DLD1 (cell line): ENCODE measurements at regions not wholly inside any gene's neighbourhood (a gene's known extent, or its start where the extent isn't known, plus 50 kb on each side); places are given as distances from the start of the nearest gene placed in this dataset.
"Not testable (repeated sequence)": the region's sequence is repeated elsewhere in the genome, so short reads cannot be mapped to it uniquely, and the experiment has no call there.

ENCODE experiments used
- in situ Hi-C: cut with HindIII; loops from 2 replicates; pipeline ENCODE4 v1.10.0; 2017; ENCODE audit warnings: low sequenced_read_pairs

- in situ Hi-C loops: no loop called here
Measured at GRCh38 chr20:54995553-54995952, 520.2 kb downstream of the DOK5 start.

DNA sequence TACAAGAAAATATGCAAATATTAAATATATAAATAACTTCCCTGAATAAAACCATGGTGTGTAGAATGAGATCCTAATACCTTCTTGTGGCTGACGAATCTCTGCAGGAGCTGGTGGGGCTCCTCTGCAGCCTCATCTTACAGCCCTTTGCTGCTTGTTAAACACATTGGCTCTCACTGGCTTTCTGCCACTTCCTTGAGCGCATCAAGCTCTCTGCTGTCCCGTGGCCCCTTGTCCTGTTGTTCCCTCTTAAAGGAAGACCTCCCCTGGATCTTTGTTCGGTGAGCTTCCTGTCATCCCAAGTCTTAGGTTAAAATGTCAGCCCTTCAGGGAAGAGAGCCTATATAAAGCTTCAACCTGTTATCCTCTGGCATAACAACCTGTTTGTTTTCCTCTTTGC is 519.6 kb downstream of the DOK5 start:
- in situ Hi-C loops: no loop called here

- in situ Hi-C loops: no loop called here
Measured at GRCh38 chr20:54985091-54985490, 509.7 kb downstream of the DOK5 start.

DNA sequence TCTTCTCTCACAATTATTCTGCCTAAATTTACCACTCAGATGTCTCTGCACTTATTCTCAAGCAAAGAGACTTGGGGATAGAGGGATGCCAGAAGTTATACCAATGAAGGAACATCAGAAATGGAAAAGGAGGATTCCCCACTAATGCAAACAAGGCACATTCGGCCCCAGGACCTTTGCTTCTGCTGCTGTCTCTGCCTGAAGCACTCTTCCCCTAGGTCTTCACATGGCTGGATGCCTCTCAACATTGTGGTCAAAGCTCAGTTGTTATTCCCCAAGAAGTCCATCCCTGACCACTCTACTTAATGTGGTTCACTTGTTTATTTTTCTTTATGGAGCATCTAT is 508.7 kb downstream of the DOK5 start:
- in situ Hi-C loops: no loop called here

- in situ Hi-C loops: not testable (repeated sequence)
Measured at GRCh38 chr20:54983394-54984103, 508.2 kb downstream of the DOK5 start.

- in situ Hi-C loops: no loop called here
Measured at GRCh38 chr20:54981175-54981574, 505.8 kb downstream of the DOK5 start.

GRCh38 chr20:54980103-54980960 is 504.9 kb downstream of the DOK5 start:
- in situ Hi-C loops: no loop called here

DNA sequence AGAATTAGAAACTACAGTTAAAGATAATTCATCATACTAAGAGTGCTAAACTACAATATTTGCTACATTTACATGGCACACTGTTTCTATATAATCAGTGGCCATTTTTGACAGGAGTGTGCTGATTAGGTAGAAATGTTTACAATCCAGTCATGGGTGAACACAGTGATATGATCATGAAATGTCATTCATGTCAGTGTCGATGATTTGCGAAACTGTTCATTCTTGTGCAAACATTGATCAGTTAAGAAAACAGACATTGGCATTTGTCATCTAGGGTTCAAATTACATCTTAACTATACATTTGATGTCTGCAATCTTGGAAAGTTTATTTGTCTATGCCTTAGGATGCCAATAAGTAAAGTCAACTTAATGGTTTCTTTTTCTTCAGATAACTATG is 474.9 kb downstream of the DOK5 start:
- in situ Hi-C loops: no loop called here

DNA sequence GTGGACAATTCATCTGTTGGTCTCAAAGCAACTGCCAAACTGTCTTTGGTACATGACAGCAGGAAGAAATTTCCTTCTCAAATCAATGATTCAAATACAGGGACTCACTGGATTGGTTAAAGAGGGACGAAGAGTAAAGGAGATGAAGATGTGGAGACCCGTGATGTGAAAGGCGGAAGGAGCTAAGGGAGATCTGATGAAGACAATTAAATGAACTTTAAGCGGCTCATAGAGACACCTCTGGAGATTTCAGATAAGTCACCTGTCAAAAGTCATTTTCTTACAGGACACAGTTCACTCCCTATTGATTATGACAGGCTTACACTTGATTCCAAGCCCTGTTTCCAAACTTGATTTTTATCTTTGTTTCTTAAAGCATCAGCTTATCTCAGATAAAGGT is 466.3 kb downstream of the DOK5 start:
- in situ Hi-C loops: no loop called here

DNA sequence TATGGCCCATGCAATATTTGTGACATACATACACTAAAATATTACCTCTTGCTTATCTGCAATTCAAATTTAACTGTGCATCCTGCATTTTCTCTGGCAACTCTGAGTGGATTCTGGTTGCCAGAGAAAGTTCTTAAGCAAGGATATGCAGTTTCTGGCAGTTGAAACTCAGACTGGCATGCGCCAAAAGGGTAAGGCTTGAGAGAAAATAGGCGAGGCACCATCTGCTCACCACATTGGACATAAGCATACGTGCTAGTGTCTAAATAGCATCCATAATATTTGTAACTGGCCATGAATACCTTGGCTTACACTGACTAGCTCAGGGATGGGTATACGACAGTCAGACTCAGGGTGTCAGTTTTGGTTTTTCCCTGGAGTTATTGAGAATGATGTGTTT is 465.1 kb downstream of the DOK5 start:
- in situ Hi-C loops: no loop called here

- in situ Hi-C loops: no loop called here
Measured at GRCh38 chr20:54938707-54939106, 463.3 kb downstream of the DOK5 start.

DNA sequence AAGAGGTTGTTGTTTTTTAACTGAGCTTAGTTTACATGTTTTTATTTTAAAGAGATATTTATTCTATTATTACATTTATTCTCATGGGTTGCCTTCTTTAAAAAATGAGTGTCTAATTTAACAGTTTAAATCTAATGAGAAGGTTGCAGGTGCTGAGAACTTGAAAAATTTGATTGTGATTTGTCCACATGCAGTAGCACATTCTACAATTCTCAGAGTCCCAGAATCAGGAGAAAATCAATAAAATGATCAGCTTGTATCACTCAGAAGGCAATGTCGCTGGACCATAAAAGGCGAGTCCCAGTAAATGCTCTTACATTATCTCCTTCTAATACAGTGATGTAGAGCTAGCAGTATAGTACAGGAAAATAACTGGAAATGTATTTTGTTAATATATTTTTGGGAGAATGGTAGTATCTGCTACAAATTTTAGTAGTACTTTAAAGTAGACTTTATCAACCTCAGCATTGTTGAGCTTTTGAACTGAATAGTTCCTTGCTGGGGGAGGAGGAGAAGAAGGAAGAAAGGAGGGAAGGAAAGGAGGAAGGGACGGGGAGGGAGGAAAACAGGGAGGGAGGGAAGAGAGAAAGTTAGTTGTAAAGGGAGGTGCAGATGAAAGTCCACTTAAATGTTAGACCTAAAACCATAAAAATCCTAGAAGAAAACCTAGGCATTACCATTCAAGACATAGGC is 458.0 kb downstream of the DOK5 start:
- in situ Hi-C loops: no loop called here

DNA sequence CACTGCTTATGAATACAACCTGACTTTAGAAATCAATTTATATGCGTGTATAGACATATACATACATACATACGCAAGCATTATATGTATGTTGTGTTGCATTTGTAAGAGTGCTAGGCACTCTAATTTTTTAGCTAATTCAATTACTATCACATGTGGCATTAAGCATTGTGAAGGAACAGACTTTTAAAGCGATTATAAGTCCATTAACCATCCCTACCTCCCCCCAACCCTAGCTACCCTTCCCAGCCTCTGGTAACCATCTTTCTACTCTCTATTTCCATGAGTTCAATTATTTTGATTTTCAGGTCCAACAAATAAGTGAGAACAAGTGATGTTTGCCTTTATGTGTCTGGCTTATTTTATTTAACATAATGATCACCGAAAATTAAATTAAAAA is 453.8 kb downstream of the DOK5 start:
- in situ Hi-C loops: no loop called here

DNA sequence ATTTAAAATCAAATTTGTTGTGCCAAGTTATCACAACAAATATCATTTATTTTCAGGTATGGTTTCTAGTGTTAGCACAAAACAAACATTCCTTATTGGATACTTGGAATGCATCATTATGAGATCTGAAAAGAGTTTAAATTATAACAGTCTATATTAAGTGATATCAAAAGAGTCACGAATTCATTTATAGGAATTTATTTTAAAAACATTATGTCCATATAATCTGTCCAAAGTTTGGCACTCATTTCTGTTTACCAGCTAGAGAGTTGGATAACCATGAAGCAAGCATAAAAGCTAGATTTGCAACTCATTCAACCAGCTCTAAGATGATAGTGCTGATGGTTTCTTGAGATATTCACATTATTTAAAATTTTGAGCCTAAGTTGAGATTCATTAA is 453.2 kb downstream of the DOK5 start:
- in situ Hi-C loops: no loop called here

DNA sequence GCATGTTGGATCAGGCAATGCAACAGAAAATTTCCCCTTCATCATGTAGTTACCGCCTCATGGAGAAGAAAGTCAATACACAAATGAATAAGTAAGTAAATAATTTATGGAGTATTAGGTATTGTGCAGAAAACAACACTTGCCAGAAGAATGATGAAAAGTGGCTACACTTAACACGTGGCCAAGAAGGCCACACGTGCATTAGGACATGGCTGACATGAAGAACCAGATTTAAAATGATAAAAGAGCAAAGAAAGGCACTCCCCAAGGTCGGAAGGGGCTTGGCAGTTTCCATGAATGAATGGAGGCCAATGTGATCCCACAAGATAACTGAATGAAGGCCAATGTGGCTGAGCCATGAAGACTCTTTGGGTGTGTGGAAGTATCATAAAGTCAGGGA is 447.2 kb downstream of the DOK5 start:
- in situ Hi-C loops: no loop called here

- in situ Hi-C loops: no loop called here
Measured at GRCh38 chr20:54922096-54922495, 446.7 kb downstream of the DOK5 start.

DNA sequence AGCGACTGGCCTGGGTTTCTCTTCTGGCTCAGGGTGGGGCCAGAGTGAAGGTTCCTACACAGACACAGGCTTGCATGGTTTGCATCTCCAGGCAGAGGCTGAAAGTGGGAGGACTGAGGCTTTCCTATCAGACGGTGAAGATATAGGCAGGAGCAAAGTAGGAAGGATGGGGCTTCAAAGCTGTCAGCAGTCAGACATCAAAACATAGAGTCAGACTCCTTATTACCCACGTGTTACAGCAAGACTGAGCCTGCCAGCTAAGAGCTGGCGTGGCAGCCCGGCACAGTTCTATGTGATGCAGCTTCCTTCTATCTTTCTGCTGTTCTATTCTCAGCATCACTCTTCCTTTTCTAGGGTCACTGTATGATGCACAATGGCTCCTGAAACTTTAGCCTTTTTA is 445.1 kb downstream of the DOK5 start:
- in situ Hi-C loops: no loop called here

- in situ Hi-C loops: not testable (repeated sequence)
Measured at GRCh38 chr20:54918993-54919392, 443.6 kb downstream of the DOK5 start.

GRCh38 chr20:54914995-54915394 is 439.6 kb downstream of the DOK5 start:
- in situ Hi-C loops: no loop called here

DNA sequence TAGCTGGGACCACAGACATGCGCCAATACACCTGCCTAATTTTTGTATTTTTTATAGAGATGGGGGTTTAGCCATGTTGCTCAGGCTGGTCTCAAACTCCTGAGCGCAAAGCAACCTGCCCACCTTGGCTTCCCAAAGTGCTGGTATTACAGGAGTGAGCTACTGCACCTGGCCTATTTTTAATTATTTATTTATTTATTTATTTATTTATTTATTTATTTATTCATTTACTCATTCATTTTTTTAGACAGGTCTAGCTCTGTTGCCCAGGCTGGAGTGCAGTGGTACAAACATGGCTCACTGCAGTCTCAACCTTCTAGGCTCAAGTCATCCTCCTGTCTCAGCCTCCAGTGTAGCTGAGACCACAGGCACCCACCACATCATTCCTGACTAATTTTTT is 434.3 kb downstream of the DOK5 start:
- in situ Hi-C loops: no loop called here

DNA sequence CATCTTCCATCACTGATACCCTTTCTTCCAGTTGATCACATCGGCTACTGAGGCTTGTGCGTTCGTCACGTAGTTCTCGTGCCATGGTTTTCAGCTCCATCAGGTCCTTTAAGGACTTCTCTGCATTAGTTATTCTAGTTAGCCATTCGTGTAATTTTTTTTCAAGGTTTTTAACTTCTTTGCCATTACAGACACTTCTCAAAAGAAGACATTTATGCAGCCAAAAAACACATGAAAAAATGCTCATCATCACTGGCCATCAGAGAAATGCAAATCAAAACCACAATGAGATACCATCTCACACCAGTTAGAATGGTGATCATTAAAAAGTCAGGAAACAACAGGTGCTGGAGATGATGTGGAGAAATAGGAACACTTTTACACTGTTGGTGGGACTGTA is 430.7 kb downstream of the DOK5 start:
- in situ Hi-C loops: not testable (repeated sequence)

GRCh38 chr20:54897787-54898186 is 422.4 kb downstream of the DOK5 start:
- in situ Hi-C loops: no loop called here
